Kidney (tissue), 13 donors: ENCODE measurements at regions not wholly inside any gene's neighbourhood (a gene's known extent, or its start where the extent isn't known, plus 50 kb on each side); places are given as distances from the start of the nearest gene placed in this dataset.

Experiments
- DNase-seq, 5 donors: peaks; one replicate each; pipeline ENCODE4 v3.0.0-alpha.2; 2013 to 2020
- FAIRE-seq: peaks from 2 replicates; lab custom pipeline; 2012; peaks lifted over from hg19 to GRCh38; lab: Jason Lieb, UNC
- H3K27ac ChIP-seq, 2 donors: one replicate each; pipeline ENCODE4 v1.7.0; 2013; ENCODE audit warnings: low read depth in 2 of 2, low read length in 2 of 2, inconsistent platforms in 1 of 2
- H3K27me3 ChIP-seq: one replicate; pipeline ENCODE4 v1.7.1; 2013; ENCODE audit warnings: low read length, inconsistent platforms; ENCODE audit not compliant: control insufficient read depth, insufficient read depth
- H3K36me3 ChIP-seq, 3 donors: one replicate each; pipeline versions ENCODE4 v1.7.0 to v1.7.1; 2013; ENCODE audit warnings: low read length in 3 of 3, control low read depth in 1 of 3, inconsistent platforms in 1 of 3; ENCODE audit not compliant: insufficient read depth in 3 of 3, control insufficient read depth in 2 of 3
- H3K4me1 ChIP-seq, 3 donors: one replicate each; pipeline versions ENCODE4 v1.7.0 to v1.7.1; 2013; ENCODE audit warnings: low read length in 3 of 3, inconsistent platforms in 1 of 3, low read depth in 1 of 3; ENCODE audit not compliant: control insufficient read depth in 2 of 3, insufficient read depth in 2 of 3
- H3K4me3 ChIP-seq, 3 donors: one replicate each; pipeline versions ENCODE4 v1.7.0 to v1.8.1; 2013; ENCODE audit warnings: low read length in 3 of 3, control low read depth in 1 of 3, inconsistent platforms in 1 of 3
- H3K9ac ChIP-seq, 3 donors: one replicate each; pipeline versions ENCODE4 v1.7.0 to v1.7.1; 2013; ENCODE audit warnings: low read length in 3 of 3, control low read depth in 1 of 3, inconsistent platforms in 1 of 3
- H3K9me3 ChIP-seq, 3 donors: one replicate each; pipeline versions ENCODE4 v1.7.0 to v1.7.1; 2013; ENCODE audit warnings: low read length in 3 of 3, control low read depth in 1 of 3, inconsistent platforms in 1 of 3; ENCODE audit not compliant: control insufficient read depth in 2 of 3, insufficient read depth in 1 of 3
- intact Hi-C: fragments of 100-400 bp; cut with DNase I; formaldehyde crosslinking; loops from one replicate; pipeline ENCODE4 v1.11.1; 2022
- TF ChIP-seq, protein P1 (sequence below): IDR thresholded peaks from 3 replicates; pipeline ENCODE4 v1.5.1; 2012; ENCODE audit warnings: mild to moderate bottlenecking, moderate library complexity, borderline replicate concordance; ENCODE audit not compliant: insufficient read depth; ENCODE audit errors: extremely low read depth
- donor health status: control.
- donor health status: control.
- donor health status: control.
- donor health status: control.
- donor health status: control.
- donor health status: DM: yes; HTN: yes; CAD: no.
- donor health status: Normal renal cell carcinoma (clear cell type).

DNA sequence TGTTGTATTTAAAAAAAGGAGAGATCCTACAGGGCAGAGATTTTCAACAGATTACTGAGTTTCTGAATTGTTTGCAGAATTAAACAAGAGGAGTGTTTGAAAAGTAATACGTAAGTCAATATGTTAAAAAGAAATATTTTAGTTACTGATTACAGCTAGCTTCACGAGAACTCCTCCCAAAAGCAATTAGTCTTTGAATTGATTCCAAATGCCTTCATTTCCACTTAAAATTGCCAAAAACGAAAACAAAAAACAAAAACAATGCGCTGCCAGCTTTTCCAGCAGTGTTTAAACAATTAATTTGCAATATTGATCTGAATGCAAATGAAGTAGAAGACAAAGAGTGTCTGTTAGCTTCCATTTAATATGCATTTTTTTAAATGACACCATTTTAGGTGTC lies 310.0 kb downstream of the IPO8 start:
- Histone ChIP-seq H3K9me3 (peaks cover 0 to 4% (median 0%) of the 10 kb centered on the region in 3 donors), H3K27me3 (no peaks in the 10 kb centered on the region), H3K36me3 (no peaks in the 10 kb centered on the region), H3K9ac (no peak overlapping the region), H3K4me1 (no peaks in the 10 kb centered on the region), H3K27ac (no peak overlapping the region), H3K4me3 (no peak overlapping the region)
- FAIRE-seq: no peak
- no peak for DNase-seq
- intact Hi-C loops: no loop called here
- TF ChIP-seq, protein P1, sequence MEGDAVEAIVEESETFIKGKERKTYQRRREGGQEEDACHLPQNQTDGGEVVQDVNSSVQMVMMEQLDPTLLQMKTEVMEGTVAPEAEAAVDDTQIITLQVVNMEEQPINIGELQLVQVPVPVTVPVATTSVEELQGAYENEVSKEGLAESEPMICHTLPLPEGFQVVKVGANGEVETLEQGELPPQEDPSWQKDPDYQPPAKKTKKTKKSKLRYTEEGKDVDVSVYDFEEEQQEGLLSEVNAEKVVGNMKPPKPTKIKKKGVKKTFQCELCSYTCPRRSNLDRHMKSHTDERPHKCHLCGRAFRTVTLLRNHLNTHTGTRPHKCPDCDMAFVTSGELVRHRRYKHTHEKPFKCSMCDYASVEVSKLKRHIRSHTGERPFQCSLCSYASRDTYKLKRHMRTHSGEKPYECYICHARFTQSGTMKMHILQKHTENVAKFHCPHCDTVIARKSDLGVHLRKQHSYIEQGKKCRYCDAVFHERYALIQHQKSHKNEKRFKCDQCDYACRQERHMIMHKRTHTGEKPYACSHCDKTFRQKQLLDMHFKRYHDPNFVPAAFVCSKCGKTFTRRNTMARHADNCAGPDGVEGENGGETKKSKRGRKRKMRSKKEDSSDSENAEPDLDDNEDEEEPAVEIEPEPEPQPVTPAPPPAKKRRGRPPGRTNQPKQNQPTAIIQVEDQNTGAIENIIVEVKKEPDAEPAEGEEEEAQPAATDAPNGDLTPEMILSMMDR: no peak

DNA sequence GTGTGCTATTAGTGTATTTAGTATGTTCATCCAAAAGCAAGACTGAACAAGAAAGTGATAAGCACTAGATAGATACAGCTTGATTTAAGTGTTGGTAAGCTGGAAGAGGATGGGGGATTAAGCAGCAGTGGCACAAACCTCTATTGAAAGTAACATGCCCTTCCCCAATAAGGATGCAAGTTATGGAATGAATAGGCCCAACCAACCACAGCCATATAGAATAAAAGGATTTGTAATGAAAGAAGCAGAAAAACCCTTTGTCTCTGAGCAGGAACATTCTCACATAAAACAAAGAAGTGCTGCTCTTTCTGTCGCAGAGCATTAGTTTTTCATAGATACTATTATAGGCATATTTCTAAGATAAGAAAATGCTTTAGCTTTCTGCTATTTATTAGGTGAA lies 310.7 kb downstream of the IPO8 start:
- TF ChIP-seq, protein P1: no peak
- Histone ChIP-seq H3K27me3 (no peaks in the 10 kb centered on the region), H3K4me3 (no peak overlapping the region), H3K36me3 (no peaks in the 10 kb centered on the region), H3K27ac (no peak overlapping the region), H3K9ac (no peak overlapping the region), H3K9me3 (peaks cover 0 to 4% (median 0%) of the 10 kb centered on the region in 3 donors), H3K4me1 (no peaks in the 10 kb centered on the region)
- DNase-seq: no peak
- FAIRE-seq: no peak
- intact Hi-C loops: no loop called here

GRCh38 chr12:30378307-30378706 lies 317.4 kb downstream of the IPO8 start:
- Histone ChIP-seq H3K27me3 (no peaks in the 10 kb centered on the region), H3K4me3 (no peak overlapping the region), H3K36me3 (no peaks in the 10 kb centered on the region), H3K9me3 (peaks cover 0 to 8% (median 0%) of the 10 kb centered on the region in 3 donors), H3K27ac (no peak overlapping the region), H3K9ac (no peak overlapping the region), H3K4me1 (no peaks in the 10 kb centered on the region)
- TF ChIP-seq, protein P1: no peak
- DNase-seq (no peak), FAIRE-seq (no peak)
- intact Hi-C loops: no loop called here

DNA sequence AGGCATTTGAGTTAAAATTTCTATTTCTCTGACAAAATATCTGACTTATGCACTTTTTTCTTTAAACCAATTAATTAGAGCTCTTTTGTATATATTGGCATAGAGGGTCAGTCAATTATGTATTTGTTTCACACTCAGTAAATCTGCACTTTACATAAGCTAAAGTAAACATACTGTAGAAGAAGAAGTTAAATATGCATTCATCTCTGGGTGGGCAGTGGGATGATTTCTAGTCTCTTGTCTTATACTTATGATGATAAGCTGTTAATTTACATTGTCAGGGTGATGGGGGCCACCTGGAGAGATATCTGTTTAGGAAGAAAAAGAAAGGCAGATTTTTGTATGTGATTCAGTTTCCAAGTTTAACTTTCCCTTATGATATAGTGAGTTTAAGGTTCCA lies 330.8 kb downstream of the IPO8 start:
- no peak overlapping the region for H3K9ac ChIP-seq

More for the DNA sequence above, 330.8 kb downstream of the IPO8 start:
- Histone ChIP-seq H3K9me3 (no peaks in the 10 kb centered on the region), H3K4me3 (no peak overlapping the region), H3K36me3 (no peaks in the 10 kb centered on the region), H3K27me3 (no peaks in the 10 kb centered on the region), H3K27ac (no peak overlapping the region), H3K4me1 (no peaks in the 10 kb centered on the region)
- TF ChIP-seq, protein P1: no peak
- DNase-seq (no peak), FAIRE-seq (no peak)
- intact Hi-C loops: no loop called here
